Natural killer cell treated with Interleukin-12 subunit alpha and Interleukin-12 subunit beta and Interleukin-15 and Interleukin-18, amount 100 ng/mL, for 72 hours (primary cell): ENCODE measurements at regions not wholly inside any gene's neighbourhood (a gene's known extent, or its start where the extent isn't known, plus 50 kb on each side); places are given as distances from the start of the nearest gene placed in this dataset.
A peak's percentile ranks its signal among the peaks of the same experiment; 100 is the strongest.

Source experiments
- ATAC-seq, 2 donors: fragments of 150-1000 bp; cut with Tn5 transposase in 1 of 2; sonication (Bioruptor Pico), chemical (Tn5 transposase) in 1 of 2; 2 replicates each; pipeline ENCODE4 v1.10.0; 2021
- DNase-seq: peaks from one replicate; pipeline ENCODE4 v3.0.0; 2022; ENCODE audit warnings: low spot score
- H3K27ac Mint-ChIP-seq, 2 donors: 1 replicate in 1 of 2; 2 replicates in 1 of 2; pipeline ENCODE4 v1.8.0; 2022; ENCODE audit warnings: mixed read lengths in 2 of 2, mild to moderate bottlenecking in 1 of 2, moderate library complexity in 1 of 2
- H3K27me3 Mint-ChIP-seq, 2 donors: 1 replicate in 1 of 2; 2 replicates in 1 of 2; pipeline ENCODE4 v1.8.0; 2022; ENCODE audit warnings: mixed read lengths in 2 of 2
- H3K36me3 Mint-ChIP-seq: one replicate; pipeline ENCODE4 v1.8.0; 2022; ENCODE audit warnings: mixed read lengths
- H3K4me1 Mint-ChIP-seq, 2 donors: 1 replicate in 1 of 2; 2 replicates in 1 of 2; pipeline ENCODE4 v1.8.0; 2022; ENCODE audit warnings: low read depth in 2 of 2, mixed read lengths in 2 of 2, mild to moderate bottlenecking in 1 of 2
- H3K4me3 Mint-ChIP-seq: one replicate; pipeline ENCODE4 v1.8.0; 2022; ENCODE audit warnings: mixed read lengths
- H3K9me3 Mint-ChIP-seq: 2 replicates; pipeline ENCODE4 v1.8.0; 2022; ENCODE audit warnings: mixed read lengths

- H3K4me1 Mint-ChIP-seq, result no peaks in the 10 kb centered on the region
- H3K36me3 Mint-ChIP-seq, result no peaks in the 10 kb centered on the region
- ATAC-seq (peak; percentile 61 to 71), DNase-seq (no peak)
- no peak overlapping the region for H3K27ac Mint-ChIP-seq
- no peak overlapping the region for H3K4me3 Mint-ChIP-seq
- no peaks in the 10 kb centered on the region for H3K9me3 Mint-ChIP-seq
- H3K27me3 Mint-ChIP-seq, result peaks cover 7 to 19% of the 10 kb centered on the region in 2 donors
Measured at GRCh38 chr1:36576118-36576517, 93.4 kb upstream of the CSF3R start.

GRCh38 chr1:36573445-36573844, 90.7 kb upstream of the CSF3R start:
- H3K4me3 Mint-ChIP-seq, result no peak overlapping the region
- H3K27ac Mint-ChIP-seq, result no peak overlapping the region
- H3K36me3 Mint-ChIP-seq, result no peaks in the 10 kb centered on the region
- DNase-seq, result no peak
- H3K27me3 Mint-ChIP-seq, result peaks cover 7 to 17% of the 10 kb centered on the region in 2 donors
- no peak for ATAC-seq
- no peaks in the 10 kb centered on the region for H3K4me1 Mint-ChIP-seq
- no peaks in the 10 kb centered on the region for H3K9me3 Mint-ChIP-seq

- no peak for ATAC-seq
- Mint-ChIP-seq H3K4me1 (no peaks in the 10 kb centered on the region), H3K9me3 (no peaks in the 10 kb centered on the region), H3K36me3 (no peaks in the 10 kb centered on the region), H3K27me3 (peaks cover 7 to 17% of the 10 kb centered on the region in 2 donors), H3K27ac (no peak overlapping the region), H3K4me3 (no peak overlapping the region)
- DNase-seq, result no peak
Measured at GRCh38 chr1:36572906-36573305, 90.2 kb upstream of the CSF3R start.

- H3K36me3 Mint-ChIP-seq, result no peaks in the 10 kb centered on the region
- ATAC-seq, result no peak
- no peak overlapping the region for H3K27ac Mint-ChIP-seq
- H3K27me3 Mint-ChIP-seq, result peaks cover 7 to 17% of the 10 kb centered on the region in 2 donors
- no peak overlapping the region for H3K4me3 Mint-ChIP-seq
- no peak for DNase-seq
- H3K4me1 Mint-ChIP-seq, result no peaks in the 10 kb centered on the region
- no peaks in the 10 kb centered on the region for H3K9me3 Mint-ChIP-seq
Measured at GRCh38 chr1:36572142-36572715, 89.5 kb upstream of the CSF3R start.

GRCh38 chr1:36571106-36571505, 88.4 kb upstream of the CSF3R start:
- Mint-ChIP-seq H3K4me1 (no peaks in the 10 kb centered on the region), H3K9me3 (no peaks in the 10 kb centered on the region), H3K27ac (no peak overlapping the region), H3K4me3 (no peak overlapping the region), H3K27me3 (peaks cover 7 to 17% of the 10 kb centered on the region in 2 donors), H3K36me3 (no peaks in the 10 kb centered on the region)
- ATAC-seq (no peak), DNase-seq (no peak)

- no peaks in the 10 kb centered on the region for H3K36me3 Mint-ChIP-seq
- H3K27ac Mint-ChIP-seq, result no peak overlapping the region
Measured at GRCh38 chr1:36570478-36571060, 87.9 kb upstream of the CSF3R start.

GRCh38 chr1:36570006-36570405, 87.3 kb upstream of the CSF3R start:
- Mint-ChIP-seq H3K27ac (no peak overlapping the region), H3K36me3 (no peaks in the 10 kb centered on the region), H3K9me3 (no peaks in the 10 kb centered on the region), H3K4me1 (no peaks in the 10 kb centered on the region), H3K27me3 (peaks cover 7 to 14% of the 10 kb centered on the region in 2 donors), H3K4me3 (no peak overlapping the region)
- DNase-seq (no peak), ATAC-seq (no peak)

More at GRCh38 chr1:36570478-36571060, 87.9 kb upstream of the CSF3R start:
- peaks cover 7 to 14% of the 10 kb centered on the region in 2 donors for H3K27me3 Mint-ChIP-seq
- ATAC-seq (no peak), DNase-seq (no peak)
- no peaks in the 10 kb centered on the region for H3K9me3 Mint-ChIP-seq
- H3K4me1 Mint-ChIP-seq, result no peaks in the 10 kb centered on the region
- H3K4me3 Mint-ChIP-seq, result no peak overlapping the region

GRCh38 chr1:36567601-36568341, 85.1 kb upstream of the CSF3R start:
- H3K4me3 Mint-ChIP-seq, result no peak overlapping the region
- ATAC-seq (peak; percentile 13 to 34), DNase-seq (no peak)
- H3K4me1 Mint-ChIP-seq, result no peaks in the 10 kb centered on the region
- H3K9me3 Mint-ChIP-seq, result no peaks in the 10 kb centered on the region
- H3K27me3 Mint-ChIP-seq, result peaks cover 0 to 12% of the 10 kb centered on the region in 2 donors
- H3K36me3 Mint-ChIP-seq, result no peaks in the 10 kb centered on the region
- H3K27ac Mint-ChIP-seq, result no peak overlapping the region

- no peak for DNase-seq
- ATAC-seq, result no peak
- H3K27me3 Mint-ChIP-seq, result peaks cover 0 to 10% of the 10 kb centered on the region in 2 donors
- no peaks in the 10 kb centered on the region for H3K4me1 Mint-ChIP-seq
- H3K9me3 Mint-ChIP-seq, result no peaks in the 10 kb centered on the region
- H3K36me3 Mint-ChIP-seq, result no peaks in the 10 kb centered on the region
- no peak overlapping the region for H3K4me3 Mint-ChIP-seq
- no peak overlapping the region for H3K27ac Mint-ChIP-seq
Measured at GRCh38 chr1:36565576-36566501, 83.1 kb upstream of the CSF3R start.

- DNase-seq (no peak), ATAC-seq (no peak)
- no peaks in the 10 kb centered on the region for H3K4me1 Mint-ChIP-seq
- H3K4me3 Mint-ChIP-seq, result no peak overlapping the region
- peaks cover 0 to 10% of the 10 kb centered on the region in 2 donors for H3K27me3 Mint-ChIP-seq
- H3K36me3 Mint-ChIP-seq, result no peaks in the 10 kb centered on the region
- no peak overlapping the region for H3K27ac Mint-ChIP-seq
- H3K9me3 Mint-ChIP-seq, result no peaks in the 10 kb centered on the region
Measured at GRCh38 chr1:36562181-36562685, 79.5 kb upstream of the CSF3R start.

- Mint-ChIP-seq H3K27ac (no peak overlapping the region), H3K4me1 (no peaks in the 10 kb centered on the region), H3K4me3 (no peak overlapping the region), H3K9me3 (no peaks in the 10 kb centered on the region), H3K36me3 (no peaks in the 10 kb centered on the region), H3K27me3 (peaks cover 0 to 10% of the 10 kb centered on the region in 2 donors)
- ATAC-seq (no peak), DNase-seq (no peak)
Measured at GRCh38 chr1:36561361-36561724, 78.6 kb upstream of the CSF3R start.

- DNase-seq, result no peak
- Mint-ChIP-seq H3K9me3 (no peaks in the 10 kb centered on the region), H3K27ac (no peak overlapping the region), H3K4me3 (no peak overlapping the region), H3K36me3 (no peaks in the 10 kb centered on the region), H3K4me1 (no peaks in the 10 kb centered on the region), H3K27me3 (peaks cover 0 to 10% of the 10 kb centered on the region in 2 donors)
- ATAC-seq, result no peak
Measured at GRCh38 chr1:36560621-36561360, 78.1 kb upstream of the CSF3R start.

- ATAC-seq, result no peak
- no peaks in the 10 kb centered on the region for H3K4me1 Mint-ChIP-seq
- H3K27ac Mint-ChIP-seq, result no peak overlapping the region
- H3K4me3 Mint-ChIP-seq, result no peak overlapping the region
- no peak for DNase-seq
- no peaks in the 10 kb centered on the region for H3K9me3 Mint-ChIP-seq
- H3K27me3 Mint-ChIP-seq, result peaks cover under 1 to 10% of the 10 kb centered on the region in 2 donors
- no peaks in the 10 kb centered on the region for H3K36me3 Mint-ChIP-seq
Measured at GRCh38 chr1:36560177-36560576, 77.5 kb upstream of the CSF3R start.
